Occipital lobe (tissue), 1 donor: ENCODE measurements at regions not wholly inside any gene's neighbourhood (a gene's known extent, or its start where the extent isn't known, plus 50 kb on each side); places are given as distances from the start of the nearest gene placed in this dataset.

ENCODE experiments used
- DNase-seq: peaks from one replicate; lab custom pipeline; 2025; lab: John Stamatoyannopoulos, UW

DNA sequence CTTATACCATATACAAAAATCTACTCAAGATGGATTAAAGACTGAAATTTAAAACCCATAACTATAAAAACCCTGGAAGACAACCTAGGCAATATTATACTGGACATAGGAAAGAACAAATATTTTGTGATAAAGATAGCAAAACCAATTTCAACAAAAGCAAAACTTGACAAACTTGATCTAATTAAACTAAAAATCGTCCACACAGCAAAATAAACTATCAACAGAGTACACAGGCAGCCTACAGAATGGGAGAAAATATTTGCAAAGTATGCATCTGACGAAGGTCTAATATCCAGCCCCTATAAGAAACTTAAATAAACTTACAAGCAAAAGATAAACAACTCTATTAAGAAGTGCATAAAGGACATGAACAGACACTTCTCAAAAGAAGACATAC, 240.1 kb downstream of the HGF start:
- DNase-seq: no peak

- DNase-seq: no peak
Observed at GRCh38 chr7:81527651-81528050, 242.2 kb downstream of the HGF start.

- no peak for DNase-seq
Observed at GRCh38 chr7:81526971-81527370, 242.9 kb downstream of the HGF start.

DNA sequence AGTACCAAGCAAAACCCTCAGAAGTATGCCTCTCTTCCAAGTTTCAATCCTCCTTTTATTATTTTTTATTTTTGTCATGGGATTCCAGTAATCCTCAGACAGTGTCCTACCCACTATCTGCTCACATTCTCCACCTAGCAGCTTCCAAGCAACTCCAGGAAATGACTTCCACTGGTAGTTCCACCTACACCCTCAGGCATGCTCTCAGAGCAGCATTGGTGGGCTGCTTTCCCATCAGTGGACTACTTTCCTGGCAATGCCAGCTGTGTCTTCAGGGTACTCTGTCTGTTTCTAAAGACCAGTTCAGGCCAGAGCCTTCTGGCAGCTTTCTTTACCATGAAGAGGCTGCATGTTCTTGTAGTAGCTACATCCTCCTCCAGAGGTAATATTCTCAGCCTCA, 244.0 kb downstream of the HGF start:
- no peak for DNase-seq

- DNase-seq: no peak
Observed at GRCh38 chr7:81519886-81520285, 250.0 kb downstream of the HGF start.

DNA sequence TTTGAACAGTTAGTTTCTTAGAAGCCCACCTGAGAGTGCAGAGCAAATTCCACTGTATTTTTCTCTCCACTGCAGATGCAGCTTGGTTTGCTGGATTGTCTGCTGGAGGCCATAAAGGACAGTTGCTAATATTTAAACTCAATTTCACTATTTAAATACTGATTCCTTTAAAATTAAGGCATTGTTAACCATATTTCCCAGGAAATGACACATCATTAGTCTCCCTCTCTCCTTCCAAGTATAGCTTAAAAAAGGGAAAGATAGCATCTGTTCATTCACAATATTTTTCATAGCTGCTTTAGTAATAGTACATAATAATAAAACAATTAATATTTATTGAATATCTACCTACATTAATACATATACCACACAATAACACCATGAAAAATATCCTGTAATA, 252.9 kb downstream of the HGF start:
- no peak for DNase-seq

DNA sequence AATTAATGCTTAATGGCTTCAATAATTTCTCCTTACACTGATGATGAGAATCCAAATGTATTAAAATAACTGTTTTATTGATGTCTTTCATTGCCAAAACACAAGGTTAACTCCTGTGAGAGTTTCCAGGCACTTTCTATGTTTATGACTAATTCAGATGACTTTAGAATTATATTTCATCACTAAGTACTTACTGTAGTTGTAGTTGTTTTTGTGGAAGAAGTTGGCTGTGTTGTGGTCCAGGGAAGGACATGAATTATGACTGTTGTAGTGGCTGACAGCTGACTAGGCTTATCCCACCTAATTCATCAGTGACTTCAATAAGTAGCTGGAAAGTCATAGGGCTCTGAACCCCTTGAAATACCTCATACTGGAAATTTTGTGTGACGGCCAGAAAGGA, 254.8 kb downstream of the HGF start:
- no peak for DNase-seq

GRCh38 chr7:81514546-81514945, 255.3 kb downstream of the HGF start:
- DNase-seq: no peak

DNA sequence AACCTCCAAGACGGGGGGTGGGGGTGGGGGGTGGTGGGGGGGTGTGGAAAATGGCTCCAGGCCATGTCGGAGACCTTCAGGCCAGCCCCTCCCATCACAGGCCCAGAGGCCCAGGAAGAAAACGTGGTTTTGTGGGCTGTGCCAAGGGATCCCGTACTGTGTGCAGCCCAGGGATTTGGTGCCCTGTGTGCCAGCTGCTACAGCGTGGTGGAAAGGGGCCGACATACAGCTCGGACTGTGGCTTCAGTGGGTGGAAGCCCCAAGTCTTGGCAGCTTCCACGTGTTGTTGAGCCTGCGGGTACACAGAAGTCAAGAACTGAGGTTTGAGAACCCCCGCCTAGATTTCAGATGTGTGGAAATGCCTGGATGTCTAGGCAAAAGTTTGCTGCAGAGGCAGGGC, 259.7 kb downstream of the HGF start:
- DNase-seq: no peak

GRCh38 chr7:81507221-81507620, 262.6 kb downstream of the HGF start:
- DNase-seq: no peak

DNA sequence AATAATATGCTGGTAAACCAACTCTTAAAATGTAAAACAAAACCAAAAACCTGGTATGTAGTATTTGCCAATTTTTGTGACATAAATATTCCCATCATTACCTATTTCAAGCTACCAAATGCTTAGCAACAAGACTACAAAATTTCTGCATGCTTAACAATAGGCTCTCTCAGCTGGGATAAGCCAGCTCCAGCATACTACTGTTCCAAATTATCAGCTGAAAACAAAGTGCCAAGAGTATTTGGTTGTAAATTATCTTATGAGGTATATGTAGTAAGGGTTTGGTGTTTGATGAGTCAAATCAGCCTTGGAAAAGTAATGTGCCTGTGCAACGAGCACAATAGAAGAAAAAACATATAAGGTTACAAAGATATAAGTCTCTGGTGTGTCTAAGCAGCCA, 263.2 kb downstream of the HGF start:
- no peak for DNase-seq

GRCh38 chr7:81503771-81504170, 266.1 kb downstream of the HGF start:
- no peak for DNase-seq

GRCh38 chr7:81503336-81503735, 266.5 kb downstream of the HGF start:
- no peak for DNase-seq

- DNase-seq: no peak
Observed at GRCh38 chr7:81501220-81501619, 268.6 kb downstream of the HGF start.

DNA sequence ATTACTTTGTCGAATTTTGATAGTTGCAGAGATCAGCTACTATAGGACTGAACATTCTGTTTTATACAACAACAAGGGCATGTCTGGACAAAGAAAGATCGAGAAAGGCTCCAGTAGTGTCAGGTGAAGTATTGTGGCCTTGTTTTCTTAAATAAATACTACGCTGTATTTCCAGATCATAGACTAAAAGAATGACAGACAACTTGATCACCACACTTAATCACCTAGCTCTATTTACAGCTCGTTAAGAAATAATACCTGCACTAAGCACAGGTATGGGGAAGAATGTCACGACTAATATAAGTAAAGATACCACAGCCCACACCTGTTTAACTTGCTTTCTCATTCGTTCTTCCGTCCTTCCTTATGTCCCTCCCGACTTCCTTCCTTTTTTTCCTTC, 269.2 kb downstream of the HGF start:
- DNase-seq: no peak

GRCh38 chr7:81499262-81500116, 270.4 kb downstream of the HGF start:
- DNase-seq: no peak

- DNase-seq: no peak
Observed at GRCh38 chr7:81498176-81498575, 271.7 kb downstream of the HGF start.

DNA sequence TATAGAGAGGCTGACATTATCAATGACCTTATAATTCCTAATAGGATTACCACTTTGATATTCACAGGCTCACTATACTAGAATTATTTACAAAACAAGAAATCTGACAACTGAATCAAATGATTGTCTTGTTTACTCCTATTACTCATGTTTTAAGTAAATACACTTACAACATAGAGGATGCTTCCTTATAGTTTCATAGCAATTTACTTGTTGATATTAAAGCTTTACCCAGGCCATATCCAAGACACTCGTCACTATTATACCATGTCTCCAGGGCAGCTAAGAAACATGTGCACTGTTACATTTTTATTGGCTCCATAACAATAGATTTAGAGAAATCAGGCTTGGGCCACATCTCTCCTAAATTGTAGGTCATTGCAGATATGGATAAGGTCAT, 276.9 kb downstream of the HGF start:
- DNase-seq: no peak

- no peak for DNase-seq
Observed at GRCh38 chr7:81492240-81492639, 277.6 kb downstream of the HGF start.

DNA sequence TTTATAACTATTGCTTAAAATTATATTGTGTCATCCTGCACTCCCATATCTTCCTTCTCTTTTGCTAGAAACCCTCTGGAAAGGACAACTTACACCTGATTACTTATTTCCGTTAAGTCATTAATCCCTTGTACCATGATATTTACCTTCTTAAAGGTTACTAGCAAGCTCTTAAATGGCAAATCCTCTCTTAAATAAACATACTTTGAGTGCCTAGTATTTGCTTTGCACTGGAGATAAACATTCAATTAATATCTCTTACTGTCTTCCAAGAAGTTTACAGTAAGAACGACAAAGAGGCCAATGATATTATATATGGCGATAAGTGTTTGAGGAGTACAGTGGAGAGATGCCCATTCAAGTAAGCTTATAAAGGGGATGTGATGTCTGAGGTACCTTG, 278.3 kb downstream of the HGF start:
- no peak for DNase-seq

- no peak for DNase-seq
Observed at GRCh38 chr7:81488210-81488609, 281.6 kb downstream of the HGF start.

DNA sequence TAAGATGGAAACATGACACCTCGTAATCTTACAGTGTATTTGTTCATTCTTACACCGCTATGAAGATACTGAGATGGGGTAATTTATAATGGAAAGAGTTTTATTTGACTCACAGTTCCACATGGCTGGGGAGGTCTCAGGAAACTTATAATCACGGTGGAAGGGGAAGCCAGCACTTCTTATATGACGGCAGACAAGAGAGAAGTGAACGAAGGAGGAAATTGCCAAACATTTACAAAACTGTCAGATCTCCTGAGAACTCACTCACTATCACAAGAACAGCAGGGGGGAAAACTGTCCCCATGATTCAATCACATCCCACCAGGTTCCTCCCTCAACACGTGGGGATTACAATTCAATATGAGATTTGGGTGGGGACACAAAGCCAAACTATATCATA, 282.3 kb downstream of the HGF start:
- DNase-seq: no peak

GRCh38 chr7:81484261-81484660, 285.6 kb downstream of the HGF start:
- DNase-seq: no peak
